Astrocyte of the spinal cord (primary cell): ENCODE measurements at regions not wholly inside any gene's neighbourhood (a gene's known extent, or its start where the extent isn't known, plus 50 kb on each side); places are given as distances from the start of the nearest gene placed in this dataset.

ENCODE experiments used
- DNase-seq: peaks from one replicate; pipeline ENCODE4 v3.0.0; 2011; ENCODE audit warnings: low read depth, low spot score
- H3K4me3 ChIP-seq: 2 replicates; pipeline ENCODE4 v1.5.1; 2011; ENCODE audit warnings: low read depth, mild to moderate bottlenecking, low read length, moderate library complexity
- in situ Hi-C: cut with HindIII; loops from 2 replicates; pipeline ENCODE4 v1.10.0; 2017; ENCODE audit warnings: low sequenced_read_pairs
- TF ChIP-seq, protein P1 (sequence below): IDR thresholded peaks from 2 replicates; pipeline ENCODE4 v1.5.1; 2012; ENCODE audit warnings: low read depth, mild to moderate bottlenecking, low read length, inconsistent platforms

DNA sequence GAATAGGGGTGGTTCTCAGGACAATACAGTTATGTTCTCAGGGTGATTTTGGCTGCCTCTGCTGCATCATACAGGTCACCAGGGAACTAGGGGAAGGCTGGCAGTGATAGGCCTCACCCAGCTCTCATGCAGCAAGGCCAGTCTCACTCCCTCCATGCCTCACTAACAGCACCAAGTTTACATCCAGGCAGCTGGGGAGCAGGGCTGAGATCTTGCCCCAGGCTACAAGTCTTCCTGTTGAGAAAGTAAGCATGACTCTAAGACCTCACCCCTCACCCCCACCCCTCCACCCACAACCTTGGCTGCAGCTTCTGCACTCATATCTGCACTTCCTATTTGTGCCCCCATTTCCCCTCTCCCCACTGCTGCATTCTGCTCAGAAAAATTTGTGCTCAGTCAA is 481.2 kb downstream of the ACTL7B start:
- TF ChIP-seq, protein P1, sequence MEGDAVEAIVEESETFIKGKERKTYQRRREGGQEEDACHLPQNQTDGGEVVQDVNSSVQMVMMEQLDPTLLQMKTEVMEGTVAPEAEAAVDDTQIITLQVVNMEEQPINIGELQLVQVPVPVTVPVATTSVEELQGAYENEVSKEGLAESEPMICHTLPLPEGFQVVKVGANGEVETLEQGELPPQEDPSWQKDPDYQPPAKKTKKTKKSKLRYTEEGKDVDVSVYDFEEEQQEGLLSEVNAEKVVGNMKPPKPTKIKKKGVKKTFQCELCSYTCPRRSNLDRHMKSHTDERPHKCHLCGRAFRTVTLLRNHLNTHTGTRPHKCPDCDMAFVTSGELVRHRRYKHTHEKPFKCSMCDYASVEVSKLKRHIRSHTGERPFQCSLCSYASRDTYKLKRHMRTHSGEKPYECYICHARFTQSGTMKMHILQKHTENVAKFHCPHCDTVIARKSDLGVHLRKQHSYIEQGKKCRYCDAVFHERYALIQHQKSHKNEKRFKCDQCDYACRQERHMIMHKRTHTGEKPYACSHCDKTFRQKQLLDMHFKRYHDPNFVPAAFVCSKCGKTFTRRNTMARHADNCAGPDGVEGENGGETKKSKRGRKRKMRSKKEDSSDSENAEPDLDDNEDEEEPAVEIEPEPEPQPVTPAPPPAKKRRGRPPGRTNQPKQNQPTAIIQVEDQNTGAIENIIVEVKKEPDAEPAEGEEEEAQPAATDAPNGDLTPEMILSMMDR: no peak
- no peak for DNase-seq
- in situ Hi-C loops: no loop called here
- no peak overlapping the region for H3K4me3 ChIP-seq

DNA sequence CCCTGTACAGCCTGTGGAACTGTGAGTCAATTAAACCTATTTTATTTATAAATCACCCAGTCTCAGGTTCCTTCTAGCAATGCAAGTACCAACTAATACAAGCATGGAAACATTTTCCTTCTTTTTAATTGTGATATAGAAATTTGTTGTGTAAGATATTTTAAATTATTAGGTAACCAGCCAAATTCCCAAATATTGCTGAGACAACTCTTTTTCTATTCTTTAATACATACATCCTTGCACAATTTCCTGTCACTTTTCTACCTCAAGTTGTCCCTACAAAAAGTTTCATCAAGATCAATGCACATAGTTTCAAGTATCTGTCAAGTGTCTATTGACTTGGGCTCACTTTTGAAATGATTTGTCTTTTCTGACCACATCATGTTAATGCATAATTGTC is 488.6 kb downstream of the ACTL7B start:
- TF ChIP-seq, protein P1: no peak
- no peak for DNase-seq
- in situ Hi-C loops: no loop called here
- H3K4me3 ChIP-seq: no peak overlapping the region

DNA sequence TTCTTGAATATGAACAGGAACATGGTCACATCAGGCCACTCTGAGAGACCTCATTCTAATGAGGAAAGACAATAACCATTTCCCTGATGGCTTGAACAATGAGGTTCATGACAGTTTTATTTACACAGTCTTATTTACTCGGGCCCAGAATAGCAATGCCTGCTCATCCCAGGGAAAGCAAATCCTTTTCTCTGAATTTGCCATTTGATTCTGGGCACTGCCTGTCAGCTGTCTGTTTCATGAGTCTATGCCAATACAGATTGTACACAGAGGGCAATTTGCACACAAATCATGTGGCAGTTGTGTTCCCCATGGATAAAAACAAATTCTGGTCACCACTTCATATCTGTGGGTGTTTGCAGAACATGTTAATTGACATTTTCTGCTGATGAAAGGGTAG is 492.5 kb downstream of the ACTL7B start:
- H3K4me3 ChIP-seq: no peak overlapping the region
- DNase-seq: no peak
- in situ Hi-C loops: no loop called here
- TF ChIP-seq, protein P1: no peak

DNA sequence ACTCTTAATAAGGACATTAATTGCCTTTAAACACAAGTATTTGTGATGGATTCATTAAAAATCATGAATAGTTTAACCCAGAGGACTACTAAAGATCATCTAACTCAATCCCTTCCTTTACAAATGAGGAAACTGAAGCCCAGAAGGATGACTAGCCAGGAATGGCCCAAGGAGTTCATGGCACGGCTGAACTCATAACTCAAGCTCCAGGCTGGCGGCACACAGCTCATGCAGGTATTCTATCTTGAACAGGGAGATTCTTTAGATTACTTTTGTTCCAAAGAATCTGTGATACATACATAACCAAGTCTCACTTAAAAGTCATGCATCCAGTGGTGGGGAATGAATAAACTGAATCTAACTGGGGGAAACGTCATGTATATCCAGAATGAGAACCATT is 495.5 kb downstream of the ACTL7B start:
- TF ChIP-seq, protein P1: no peak
- in situ Hi-C loops: no loop called here
- no peak overlapping the region for H3K4me3 ChIP-seq
- DNase-seq: no peak

DNA sequence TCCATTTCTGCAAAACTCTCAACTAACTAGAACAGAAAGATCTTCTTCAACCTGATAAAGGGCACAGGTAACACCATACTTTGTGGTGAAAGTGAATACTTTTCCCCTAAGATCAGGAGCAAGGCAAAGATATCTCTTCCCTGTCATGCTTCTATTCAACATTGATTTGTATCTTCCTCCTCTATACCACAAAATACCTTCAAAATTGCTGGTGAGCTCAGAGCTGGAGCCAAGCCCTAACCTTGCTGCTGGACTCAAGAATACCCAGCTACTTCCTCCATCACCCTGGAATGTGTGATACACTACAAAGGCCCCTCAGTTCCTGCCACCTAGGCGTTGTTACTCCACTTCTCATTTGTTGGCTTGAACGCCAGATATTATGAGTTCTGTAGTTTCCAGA is 499.0 kb downstream of the ACTL7B start:
- in situ Hi-C loops: no loop called here
- H3K4me3 ChIP-seq: no peak overlapping the region
- no peak for DNase-seq
- TF ChIP-seq, protein P1: no peak

DNA sequence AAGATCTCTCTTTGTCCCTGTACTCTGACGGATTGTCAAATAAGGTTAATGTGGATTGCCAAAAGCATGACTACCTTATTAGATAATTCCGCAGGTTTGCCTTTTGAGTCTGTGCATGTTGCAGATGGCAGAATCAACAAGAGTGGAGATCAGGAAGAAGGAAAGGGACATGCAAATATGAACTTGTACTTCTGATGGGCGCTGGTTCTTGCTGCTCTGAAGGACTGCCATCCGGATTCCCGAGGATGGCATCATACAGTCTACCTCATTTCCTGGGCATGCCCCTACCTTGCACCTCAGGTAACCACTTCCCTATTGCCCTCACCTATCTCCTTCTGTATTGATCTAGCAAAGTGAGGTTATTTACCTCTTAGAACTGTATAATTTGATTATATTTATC is 504.2 kb downstream of the ACTL7B start:
- H3K4me3 ChIP-seq: no peak overlapping the region
- in situ Hi-C loops: no loop called here
- TF ChIP-seq, protein P1: no peak
- no peak for DNase-seq
